Parathyroid adenoma (tissue), 2 donors: ENCODE measurements at regions not wholly inside any gene's neighbourhood (a gene's known extent, or its start where the extent isn't known, plus 50 kb on each side); places are given as distances from the start of the nearest gene placed in this dataset.
A peak's percentile ranks its signal among the peaks of the same experiment; 100 is the strongest.

Experiments
- H2AFZ ChIP-seq: fragments of 300-600 bp; sonication (generic); one replicate; pipeline ENCODE4 v1.7.0; 2017; ENCODE audit warnings: antibody characterized with exemption, mild to moderate bottlenecking
- H3K27ac ChIP-seq: fragments of 300-600 bp; sonication (generic); one replicate; pipeline ENCODE4 v1.7.0; 2017
- H3K27me3 ChIP-seq: fragments of 300-600 bp; sonication (generic); one replicate; pipeline ENCODE4 v1.7.0; 2017; ENCODE audit warnings: low read length; ENCODE audit not compliant: control insufficient read depth, insufficient read depth
- H3K36me3 ChIP-seq: fragments of 300-600 bp; sonication (generic); one replicate; pipeline ENCODE4 v1.7.0; 2017; ENCODE audit warnings: low read length; ENCODE audit not compliant: control insufficient read depth, insufficient read depth
- H3K4me1 ChIP-seq: fragments of 300-600 bp; sonication (generic); one replicate; pipeline ENCODE4 v1.7.0; 2017; ENCODE audit warnings: control low read depth
- H3K4me2 ChIP-seq: fragments of 300-600 bp; sonication (generic); one replicate; pipeline ENCODE4 v1.7.0; 2017; ENCODE audit warnings: low read length
- H3K4me3 ChIP-seq: fragments of 300-600 bp; sonication (generic); one replicate; pipeline ENCODE4 v1.7.0; 2017; ENCODE audit warnings: low read depth, low read length
- H3K79me2 ChIP-seq: fragments of 300-600 bp; sonication (generic); one replicate; pipeline ENCODE4 v1.7.0; 2017; ENCODE audit warnings: control low read depth
- H3K9ac ChIP-seq: fragments of 300-600 bp; sonication (generic); one replicate; pipeline ENCODE4 v1.7.0; 2017; ENCODE audit warnings: mild to moderate bottlenecking
- H3K9me3 ChIP-seq: fragments of 300-600 bp; sonication (generic); one replicate; pipeline ENCODE4 v1.7.0; 2017; ENCODE audit warnings: low read length; ENCODE audit not compliant: control insufficient read depth
- CTCF ChIP-seq: fragments of 300-600 bp; sonication (generic); IDR thresholded peaks from one replicate; pipeline ENCODE4 v1.7.0; 2017; ENCODE audit warnings: antibody characterized with exemption, mild to moderate bottlenecking
- donor health status: primary hyperparathyroidism.

- Histone ChIP-seq H3K4me2 (no peak overlapping the region), H3K9ac (no peak overlapping the region), H3K9me3 (no peaks in the 10 kb centered on the region), H3K27me3 (no peaks in the 10 kb centered on the region), H3K4me3 (no peak overlapping the region), H3K79me2 (no peaks in the 10 kb centered on the region), H3K4me1 (peaks cover 4% of the 10 kb centered on the region), H3K36me3 (no peaks in the 10 kb centered on the region), H2AFZ (no peak overlapping the region), H3K27ac (no peak overlapping the region)
- no peak for TF ChIP-seq CTCF
These were observed 159.5 kb downstream of the CD47 start for GRCh38 chr3:107931326-107931725.

GRCh38 chr3:107929088-107929487, 161.7 kb downstream of the CD47 start:
- Histone ChIP-seq H3K36me3 (no peaks in the 10 kb centered on the region), H3K27ac (no peak overlapping the region), H2AFZ (no peak overlapping the region), H3K27me3 (no peaks in the 10 kb centered on the region), H3K9ac (no peak overlapping the region), H3K9me3 (no peaks in the 10 kb centered on the region), H3K4me2 (no peak overlapping the region), H3K4me3 (no peak overlapping the region), H3K4me1 (peaks cover 4% of the 10 kb centered on the region), H3K79me2 (no peaks in the 10 kb centered on the region)
- no peak for TF ChIP-seq CTCF

GRCh38 chr3:107928084-107928445, 162.8 kb downstream of the CD47 start:
- Histone ChIP-seq H3K9ac (no peak overlapping the region), H3K4me3 (peak overlapping the region; percentile 60), H3K27ac (no peak overlapping the region), H2AFZ (peak overlapping the region; percentile 94), H3K27me3 (no peaks in the 10 kb centered on the region), H3K79me2 (no peaks in the 10 kb centered on the region), H3K36me3 (no peaks in the 10 kb centered on the region), H3K9me3 (no peaks in the 10 kb centered on the region), H3K4me2 (peak overlapping the region; percentile 94), H3K4me1 (peaks cover 4% of the 10 kb centered on the region)
- TF ChIP-seq CTCF, result no peak

GRCh38 chr3:107927361-107928083, 163.3 kb downstream of the CD47 start:
- H3K79me2 ChIP-seq, result no peaks in the 10 kb centered on the region
- peak overlapping the region; percentile 94 for H2AFZ ChIP-seq
- H3K27ac ChIP-seq, result no peak overlapping the region
- no peaks in the 10 kb centered on the region for H3K27me3 ChIP-seq
- H3K36me3 ChIP-seq, result no peaks in the 10 kb centered on the region
- peaks cover 4% of the 10 kb centered on the region for H3K4me1 ChIP-seq
- no peaks in the 10 kb centered on the region for H3K9me3 ChIP-seq
- TF ChIP-seq CTCF, result peak; percentile 89
- H3K9ac ChIP-seq, result no peak overlapping the region
- peak overlapping the region; percentile 94 for H3K4me2 ChIP-seq
- peak overlapping the region; percentile 60 for H3K4me3 ChIP-seq

GRCh38 chr3:107925851-107926250, 165.0 kb downstream of the CD47 start:
- no peaks in the 10 kb centered on the region for H3K36me3 ChIP-seq
- H3K4me1 ChIP-seq, result peaks cover 4% of the 10 kb centered on the region

More at GRCh38 chr3:107925851-107926250, 165.0 kb downstream of the CD47 start:
- Histone ChIP-seq H3K9me3 (no peaks in the 10 kb centered on the region), H3K27me3 (no peaks in the 10 kb centered on the region), H2AFZ (no peak overlapping the region), H3K27ac (no peak overlapping the region), H3K79me2 (no peaks in the 10 kb centered on the region), H3K4me3 (no peak overlapping the region), H3K9ac (no peak overlapping the region), H3K4me2 (no peak overlapping the region)
- TF ChIP-seq CTCF, result no peak
